HCT116 (cell line): ENCODE measurements at regions not wholly inside any gene's neighbourhood (a gene's known extent, or its start where the extent isn't known, plus 50 kb on each side); places are given as distances from the start of the nearest gene placed in this dataset.

Experiments used
- ATAC-seq: fragments of 200-7000 bp; cut with Tn5 transposase; 2 replicates; pipeline ENCODE4 v1.9.1; 2020; ENCODE audit warnings: mild to moderate bottlenecking, moderate library complexity
- BruUV-seq: library from RNA; stranded (reverse); fragments of 400-500 nt; replicated peaks from 2 replicates; lab custom pipeline; 2021; lab: Mats Ljungman, UMichigan
- CTCF ChIA-PET: fragments of 300-600 bp; sonication (Branson Sonifier 250); formaldehyde crosslinking; loops from one replicate; lab custom pipeline; 2021; ENCODE audit warnings: antibody characterized with exemption; lab: Charles Lee
- POLR2A ChIA-PET: fragments of 300-600, 350-600 bp; sonication (Branson Sonifier 250); formaldehyde crosslinking; loops from one replicate; lab custom pipeline; 2021; ENCODE audit warnings: antibody characterized with exemption; lab: Charles Lee
- RAD21 ChIA-PET, 2 experiments: fragments of 300-600 bp; sonication (Branson Sonifier 250); formaldehyde crosslinking; loops; one replicate each; lab custom pipeline; 2023; ENCODE audit warnings: low total read pairs in 2 of 2; ENCODE audit not compliant: uncharacterized antibody in 2 of 2, unreplicated experiment in 2 of 2, low non-redundant PET in 1 of 2; lab: Charles Lee
- DNase-seq: peaks from one replicate; pipeline ENCODE4 v3.0.0-alpha.2; 2010; ENCODE audit warnings: low read depth, low spot score
- H2AFZ ChIP-seq: fragments of 200-600 bp; shearing (Covaris generic), sonication (generic); 2 replicates; pipeline ENCODE4 v1.6.1; 2017; ENCODE audit warnings: low read depth, mixed run types, mixed read lengths, antibody characterized with exemption, low read length; ENCODE audit not compliant: poor library complexity, severe bottlenecking
- H3K27ac ChIP-seq: 2 replicates; pipeline ENCODE4 v1.5.1; 2012; ENCODE audit warnings: low read depth, low read length
- H3K27me3 ChIP-seq: fragments of 200-600 bp; sonication (generic); 2 replicates; pipeline ENCODE4 v1.6.1; 2016; ENCODE audit warnings: mixed run types, low read length, mixed read lengths; ENCODE audit not compliant: insufficient read depth
- H3K36me3 ChIP-seq, 2 experiments: fragments of 200-500 bp in 1 of 2; fragments of 200-600 bp in 1 of 2; sonication (Bioruptor generic) in 1 of 2; sonication (generic) in 1 of 2; 2 replicates each; pipeline versions ENCODE4 v1.5.1 to v1.6.1; 2014 to 2016; ENCODE audit warnings: low read length in 2 of 2, inconsistent platforms in 1 of 2, mixed read lengths in 1 of 2, mixed run types in 1 of 2; ENCODE audit not compliant: insufficient read depth in 2 of 2, control insufficient read depth in 1 of 2
- H3K4me1 ChIP-seq, 2 experiments: fragments of 200-600 bp in 1 of 2; sonication (generic) in 1 of 2; 2 replicates each; pipeline versions ENCODE4 v1.5.1 to v1.6.1; 2012 to 2017; ENCODE audit warnings: low read length in 2 of 2, inconsistent platforms in 1 of 2, mild to moderate bottlenecking in 1 of 2, mixed read lengths in 1 of 2, mixed run types in 1 of 2, moderate library complexity in 1 of 2; ENCODE audit not compliant: insufficient read depth in 2 of 2, control insufficient read depth in 1 of 2
- H3K4me2 ChIP-seq: fragments of 200-600 bp; sonication (generic); 2 replicates; pipeline ENCODE4 v1.6.1; 2017; ENCODE audit warnings: mixed run types, low read length, mixed read lengths
- H3K4me3 ChIP-seq, 2 experiments: fragments of 200-600 bp in 1 of 2; sonication (generic) in 1 of 2; replicated peaks in 1 of 2; 2 replicates each; pipeline ENCODE4 v1.5.1; 2011 to 2016; ENCODE audit warnings: low read length in 2 of 2, control low read depth in 1 of 2, low read depth in 1 of 2, mild to moderate bottlenecking in 1 of 2, mixed read lengths in 1 of 2, mixed run types in 1 of 2
- H3K79me2 ChIP-seq: fragments of 200-600 bp; sonication (generic); 2 replicates; pipeline ENCODE4 v1.6.1; 2017; ENCODE audit warnings: mild to moderate bottlenecking, mixed run types, low read length, moderate library complexity, mixed read lengths; ENCODE audit not compliant: insufficient read depth
- H3K9ac ChIP-seq: fragments of 200-600 bp; sonication (generic); 2 replicates; pipeline ENCODE4 v1.6.1; 2016; ENCODE audit warnings: low read length, mixed read lengths
- H3K9me2 ChIP-seq: fragments of 200-600 bp; sonication (generic), shearing (Covaris generic); 2 replicates; pipeline ENCODE4 v1.6.1; 2017; ENCODE audit warnings: mixed run types, mild to moderate bottlenecking, moderate library complexity; ENCODE audit not compliant: insufficient read depth
- H3K9me3 ChIP-seq, 2 experiments: fragments of 200-500 bp in 1 of 2; fragments of 200-600 bp in 1 of 2; sonication (Bioruptor generic) in 1 of 2; sonication (generic) in 1 of 2; 2 replicates each; pipeline ENCODE4 v1.6.1; 2014 to 2017; ENCODE audit warnings: low read length in 2 of 2, mixed read lengths in 2 of 2, inconsistent platforms in 1 of 2, low read depth in 1 of 2, mild to moderate bottlenecking in 1 of 2, mixed run types in 1 of 2, moderate library complexity in 1 of 2; ENCODE audit not compliant: control insufficient read depth in 1 of 2, insufficient read depth in 1 of 2
- H4K20me1 ChIP-seq: fragments of 200-600 bp; sonication (generic), shearing (Covaris generic); 2 replicates; pipeline ENCODE4 v1.6.1; 2017; ENCODE audit warnings: mixed run types, mild to moderate bottlenecking, moderate library complexity; ENCODE audit not compliant: insufficient read depth
- ATF3 ChIP-seq: IDR thresholded peaks from 2 replicates; pipeline ENCODE4 v1.6.1; 2012
- ELF1 ChIP-seq: IDR thresholded peaks from 2 replicates; pipeline ENCODE4 v1.6.1; 2012; ENCODE audit warnings: low read depth, borderline replicate concordance
- EZH2phosphoT487 ChIP-seq: fragments of 200-600 bp; IDR thresholded peaks from 2 replicates; pipeline ENCODE4 v1.6.1; 2018; ENCODE audit warnings: antibody characterized with exemption, borderline replicate concordance
- FOSL1 ChIP-seq: IDR thresholded peaks from 2 replicates; pipeline ENCODE4 v1.6.1; 2012; ENCODE audit warnings: low read depth
- JUND ChIP-seq: IDR thresholded peaks from 2 replicates; pipeline ENCODE4 v1.6.1; 2012
- POLR2A ChIP-seq: IDR thresholded peaks from 2 replicates; pipeline ENCODE4 v1.7.0; 2011; ENCODE audit warnings: borderline replicate concordance; ENCODE audit not compliant: insufficient read depth, insufficient read length; ENCODE audit errors: extremely low read depth
- POLR2AphosphoS5 ChIP-seq: IDR thresholded peaks from 2 replicates; pipeline ENCODE4 v1.6.1; 2011; ENCODE audit warnings: mild to moderate bottlenecking, low read depth, low read length, moderate library complexity
- RAD21 ChIP-seq: IDR thresholded peaks from 2 replicates; pipeline ENCODE4 v1.6.1; 2012; ENCODE audit warnings: low read depth, mild to moderate bottlenecking
- REST ChIP-seq: IDR thresholded peaks from 2 replicates; pipeline ENCODE4 v1.6.1; 2012; ENCODE audit warnings: low read depth
- SIN3A ChIP-seq: IDR thresholded peaks from 2 replicates; pipeline ENCODE4 v1.6.1; 2012; ENCODE audit warnings: low read depth
- SP1 ChIP-seq: IDR thresholded peaks from 2 replicates; pipeline ENCODE4 v1.6.1; 2012; ENCODE audit warnings: low read depth
- SRF ChIP-seq: IDR thresholded peaks from 2 replicates; pipeline ENCODE4 v1.6.1; 2012; ENCODE audit warnings: low read depth
- YY1 ChIP-seq: IDR thresholded peaks from 2 replicates; pipeline ENCODE4 v1.6.1; 2011; ENCODE audit warnings: low read length, low read depth, moderate library complexity, mild to moderate bottlenecking; ENCODE audit not compliant: insufficient replicate concordance; ENCODE audit errors: extremely low read depth
- ZBTB33 ChIP-seq: IDR thresholded peaks from 2 replicates; pipeline ENCODE4 v1.6.1; 2011; ENCODE audit warnings: mild to moderate bottlenecking, low read length, moderate library complexity; ENCODE audit not compliant: insufficient replicate concordance; ENCODE audit errors: extremely low read depth
- ZFX ChIP-seq: fragments of 450-650 bp; IDR thresholded peaks from 2 replicates; pipeline ENCODE4 v1.6.1; 2017
- intact Hi-C: fragments of 100-400 bp; cut with micrococcal nuclease; formaldehyde crosslinking; loops from 2 replicates; pipeline ENCODE4 v1.10.0; 2022
- TF ChIP-seq, protein P1 (sequence below): IDR thresholded peaks from 2 replicates; pipeline ENCODE4 v1.6.1; 2012

- no peak overlapping the region for H3K27ac ChIP-seq
- TF ChIP-seq FOSL1, result no peak
- no peak for TF ChIP-seq SP1
- no peak for TF ChIP-seq ZBTB33
- TF ChIP-seq POLR2A, result no peak
- TF ChIP-seq REST, result no peak
- TF ChIP-seq, protein P1, sequence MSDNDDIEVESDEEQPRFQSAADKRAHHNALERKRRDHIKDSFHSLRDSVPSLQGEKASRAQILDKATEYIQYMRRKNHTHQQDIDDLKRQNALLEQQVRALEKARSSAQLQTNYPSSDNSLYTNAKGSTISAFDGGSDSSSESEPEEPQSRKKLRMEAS, result no peak
- TF ChIP-seq YY1, result no peak
- no peak for TF ChIP-seq ZFX
- TF ChIP-seq EZH2phosphoT487, result no peak
- TF ChIP-seq RAD21, result no peak
- TF ChIP-seq JUND, result no peak
- TF ChIP-seq ATF3, result no peak
- TF ChIP-seq POLR2AphosphoS5, result no peak
- no peak for TF ChIP-seq SRF
- TF ChIP-seq SIN3A, result no peak
- TF ChIP-seq ELF1, result no peak
- TF ChIP-seq, all 23 proteins: peak for 0
- H3K27me3 ChIP-seq, result no peaks in the 10 kb centered on the region
- ChIA-PET POLR2A (no interaction called here), RAD21 (no interaction called here), CTCF (no interaction called here)
- no TSS peak for BruUV-seq
- no peaks in the 10 kb centered on the region for H3K36me3 ChIP-seq
- H3K4me1 ChIP-seq, result no peaks in the 10 kb centered on the region; a peak in 1 of 4 replicates
- no peak overlapping the region for H3K4me2 ChIP-seq
- DNase-seq (no peak), ATAC-seq (no peak)
- no peaks in the 10 kb centered on the region; the same call in 1 of the 2 replicates for H3K9me2 ChIP-seq
- H3K9me3 ChIP-seq, result no peaks in the 10 kb centered on the region
- H2AFZ ChIP-seq, result no peak overlapping the region
- no peak overlapping the region for H3K9ac ChIP-seq
- no peaks in the 10 kb centered on the region for H3K79me2 ChIP-seq
- H4K20me1 ChIP-seq, result no peaks in the 10 kb centered on the region
- no peak overlapping the region for H3K4me3 ChIP-seq
- intact Hi-C loops, result no loop called here
Observed at GRCh38 chr4:144449611-144450010, 196.3 kb upstream of the HHIP start.
